ENCODE measurements at regions not wholly inside any gene's neighbourhood (a gene's known extent, or its start where the extent isn't known, plus 50 kb on each side); places are given as distances from the start of the nearest gene placed in this dataset.
"Not testable (repeated sequence)": the region's sequence is repeated elsewhere in the genome, so short reads cannot be mapped to it uniquely, and the experiment has no call there.

DNA sequence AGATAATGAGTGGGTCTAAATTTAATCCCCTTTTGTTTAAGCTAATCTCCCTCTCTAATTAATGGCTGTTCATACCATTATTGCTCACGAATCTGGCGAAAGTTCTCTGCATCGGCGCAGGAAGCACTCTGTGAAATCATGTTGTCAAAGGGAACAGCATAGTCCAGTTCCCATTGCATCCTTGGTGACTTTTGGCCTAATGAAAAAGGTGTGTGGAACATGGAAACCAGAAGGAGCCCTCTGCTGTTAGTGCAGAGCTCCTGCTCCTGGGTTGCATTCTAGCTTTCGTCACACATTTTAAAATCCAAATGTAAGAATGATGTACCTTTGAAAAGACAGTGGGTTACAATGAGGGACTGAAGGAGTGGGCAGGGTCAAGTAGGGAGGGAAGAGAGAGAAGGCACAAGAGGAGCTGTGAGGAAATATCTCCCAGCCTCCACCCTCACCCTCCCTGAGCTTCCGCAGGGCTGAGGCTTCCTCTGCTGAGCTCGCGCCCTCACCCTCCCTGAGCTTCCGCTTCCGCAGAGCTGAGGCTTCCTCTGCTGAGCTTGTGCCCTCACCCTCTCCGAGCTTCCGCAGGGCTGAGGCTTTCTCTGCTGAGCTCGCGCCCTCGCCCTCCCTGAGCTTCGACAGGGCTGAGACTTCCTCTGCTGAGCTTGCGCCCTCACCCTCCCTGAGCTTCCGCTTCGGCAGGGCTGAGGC lies 754.3 kb upstream of the TPTE start:
- CTCF ChIA-PET; H3K4me3 Mint-ChIP-seq; H3K36me3 Mint-ChIP-seq (ENCODE audit: low read depth); H3K27me3 Mint-ChIP-seq; DNase-seq; H3K9me3 Mint-ChIP-seq; POLR2A ChIA-PET; H3K27ac Mint-ChIP-seq; H3K4me1 Mint-ChIP-seq: not testable (repeated sequence)

DNA sequence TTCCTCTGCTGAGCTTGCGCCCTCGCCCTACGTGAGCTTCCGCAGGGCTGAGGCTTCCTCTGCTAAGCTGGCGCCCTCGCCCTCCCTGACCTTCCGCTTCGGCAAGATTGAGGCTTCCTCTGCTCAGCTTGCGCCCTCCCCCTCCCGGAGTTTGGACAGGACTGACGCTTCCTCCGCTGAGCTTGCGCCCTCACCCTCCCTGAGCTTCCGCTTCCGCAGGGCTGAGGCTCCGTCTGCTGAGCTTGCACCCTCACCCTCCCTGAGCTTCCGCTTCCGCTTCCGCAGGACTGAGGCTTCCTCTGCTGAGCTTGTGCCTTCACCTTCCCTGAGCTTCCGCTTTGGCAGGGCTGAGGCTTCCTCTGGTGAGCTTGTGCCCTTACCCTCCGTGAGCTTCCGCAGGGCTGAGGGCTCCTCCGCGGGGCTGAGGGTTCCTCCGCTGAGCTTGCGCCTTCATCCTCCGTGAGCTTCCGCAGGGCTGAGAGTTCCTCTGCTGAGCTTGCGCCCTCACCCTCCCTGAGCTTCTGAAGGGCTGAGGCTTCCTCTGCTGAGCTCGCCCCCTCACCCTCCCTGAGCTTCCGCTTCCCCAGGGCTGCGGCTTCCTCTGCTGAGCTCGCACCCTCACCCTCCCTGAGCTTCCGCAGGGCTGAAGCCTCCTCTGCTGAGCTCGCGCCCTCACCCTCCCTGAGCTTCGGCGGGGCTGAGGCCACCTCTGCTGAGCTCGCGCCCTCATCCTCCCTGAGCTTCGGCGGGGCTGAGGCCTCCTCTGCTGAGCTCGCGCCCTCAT lies 753.6 kb upstream of the TPTE start:
- DNase-seq = no peak
- Mint-ChIP-seq H3K9me3 (no peaks in the 10 kb centered on the region), H3K27me3 (no peaks in the 10 kb centered on the region), H3K4me1 (no peaks in the 10 kb centered on the region), H3K27ac (no peak overlapping the region), H3K4me3 (no peak overlapping the region), H3K36me3 (ENCODE audit: low read depth) (no peaks in the 10 kb centered on the region)
- CTCF ChIA-PET = no interaction called here
- POLR2A ChIA-PET = no interaction called here

DNA sequence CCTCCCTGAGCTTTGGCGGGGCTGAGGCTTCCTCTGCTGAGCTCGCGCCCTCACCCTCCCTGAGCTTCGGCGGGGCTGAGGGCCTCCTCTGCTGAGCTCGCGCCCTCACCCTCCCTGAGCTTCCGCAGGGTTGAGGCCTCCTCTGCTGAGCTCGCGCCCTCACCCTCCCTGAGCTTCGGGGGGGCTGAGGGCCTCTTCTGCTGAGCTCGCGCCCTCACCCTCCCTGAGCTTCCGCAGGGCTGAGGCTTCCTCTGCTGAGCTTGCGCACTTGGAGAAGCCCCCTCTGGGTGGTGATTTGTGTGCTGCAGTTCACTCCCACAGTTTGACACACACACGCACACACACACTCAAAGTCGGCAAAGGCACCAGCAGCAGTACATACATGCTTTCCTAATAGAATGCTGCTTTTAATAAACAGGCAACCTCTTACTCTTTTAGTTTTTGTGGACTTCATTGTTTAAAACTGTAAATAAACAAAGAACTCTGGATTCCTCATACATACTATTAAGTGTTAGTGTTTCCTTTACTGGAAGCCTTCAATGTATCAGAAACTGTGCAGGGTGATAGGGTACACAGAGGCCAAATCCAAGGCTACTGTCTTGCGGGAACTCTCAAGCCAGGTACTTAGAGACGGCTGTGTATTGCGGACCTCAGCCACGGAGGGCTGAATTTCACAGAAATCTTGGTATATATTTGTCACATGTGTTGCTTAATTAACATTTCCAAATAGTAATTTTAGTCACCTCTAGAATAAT lies 752.8 kb upstream of the TPTE start:
- CTCF ChIA-PET; H3K36me3 Mint-ChIP-seq (ENCODE audit: low read depth); DNase-seq; H3K27me3 Mint-ChIP-seq; H3K4me1 Mint-ChIP-seq; POLR2A ChIA-PET; H3K27ac Mint-ChIP-seq; H3K4me3 Mint-ChIP-seq; H3K9me3 Mint-ChIP-seq: not testable (repeated sequence)

DNA sequence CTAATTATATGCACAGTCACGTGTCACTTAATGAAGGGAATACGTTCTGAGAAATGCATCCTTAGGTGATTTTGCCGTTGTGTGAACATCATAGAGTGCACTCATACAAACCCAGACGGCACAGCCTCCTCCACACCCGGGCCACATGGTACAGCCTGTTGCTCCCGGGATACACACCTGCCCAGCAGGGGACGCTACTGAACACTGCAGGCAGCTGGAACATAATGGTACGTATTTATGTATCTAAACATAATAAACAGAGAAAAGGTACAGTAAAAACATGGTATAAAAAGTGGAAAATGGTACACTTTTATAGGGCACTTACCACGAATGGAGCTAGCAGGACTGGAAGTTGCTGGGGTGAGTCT lies 752.3 kb upstream of the TPTE start:
- POLR2A ChIA-PET; H3K27ac Mint-ChIP-seq; H3K4me1 Mint-ChIP-seq; H3K36me3 Mint-ChIP-seq (ENCODE audit: low read depth); CTCF ChIA-PET; DNase-seq; H3K9me3 Mint-ChIP-seq; H3K27me3 Mint-ChIP-seq; H3K4me3 Mint-ChIP-seq: not testable (repeated sequence)

DNA sequence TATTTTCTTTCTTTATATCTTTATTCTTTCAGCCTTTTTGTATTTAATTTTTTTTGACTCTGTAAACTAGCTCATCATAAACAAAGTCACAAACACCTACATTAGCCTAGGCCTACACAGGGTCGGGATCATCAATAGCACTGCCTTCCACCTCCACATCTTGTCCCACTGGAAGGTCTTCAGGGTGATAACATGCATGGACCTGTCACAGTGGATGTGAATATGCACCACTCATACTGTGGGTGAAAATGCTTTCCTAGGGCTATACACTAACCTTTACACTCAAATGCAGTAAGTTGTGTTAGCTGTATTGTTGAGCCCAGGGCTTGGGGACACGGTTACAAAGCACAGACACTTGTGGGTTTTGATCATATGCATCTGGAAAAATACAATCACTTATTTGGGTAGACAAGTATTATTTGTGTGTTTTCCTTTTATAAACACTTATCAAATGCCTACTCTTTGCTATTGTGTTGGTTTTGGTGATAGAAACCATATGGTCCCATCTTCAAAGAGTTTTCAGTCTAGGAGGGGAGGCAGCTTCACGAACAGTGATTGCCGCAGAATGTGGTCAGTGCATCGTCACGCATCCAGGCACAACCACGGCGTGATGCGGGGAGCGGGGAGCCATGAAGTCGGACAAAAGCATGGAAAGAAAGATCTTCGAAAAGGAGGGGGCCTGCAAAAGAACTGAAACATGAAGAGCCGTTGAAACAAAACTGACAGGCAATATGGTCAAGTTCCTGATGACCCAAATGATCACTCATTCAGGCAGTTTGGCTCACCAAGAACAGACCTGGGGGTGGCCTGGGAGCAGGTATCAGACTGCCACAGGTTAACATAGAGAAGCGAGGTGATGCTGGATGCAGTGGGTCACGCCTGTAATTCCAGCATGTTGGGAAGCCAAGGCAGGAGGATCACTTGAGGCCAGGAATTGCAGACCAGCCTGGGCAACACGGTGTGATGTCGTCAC lies 751.4 kb upstream of the TPTE start:
- POLR2A ChIA-PET; H3K4me1 Mint-ChIP-seq; H3K27me3 Mint-ChIP-seq; H3K27ac Mint-ChIP-seq; DNase-seq; H3K9me3 Mint-ChIP-seq; H3K36me3 Mint-ChIP-seq (ENCODE audit: low read depth); H3K4me3 Mint-ChIP-seq: not testable (repeated sequence)
- CTCF ChIA-PET = interaction anchor here (1.0 kb wide), 1 partner anchor 10 kb away, joined by 3 read pairs; no protein-coding TSS in a partner anchor

DNA sequence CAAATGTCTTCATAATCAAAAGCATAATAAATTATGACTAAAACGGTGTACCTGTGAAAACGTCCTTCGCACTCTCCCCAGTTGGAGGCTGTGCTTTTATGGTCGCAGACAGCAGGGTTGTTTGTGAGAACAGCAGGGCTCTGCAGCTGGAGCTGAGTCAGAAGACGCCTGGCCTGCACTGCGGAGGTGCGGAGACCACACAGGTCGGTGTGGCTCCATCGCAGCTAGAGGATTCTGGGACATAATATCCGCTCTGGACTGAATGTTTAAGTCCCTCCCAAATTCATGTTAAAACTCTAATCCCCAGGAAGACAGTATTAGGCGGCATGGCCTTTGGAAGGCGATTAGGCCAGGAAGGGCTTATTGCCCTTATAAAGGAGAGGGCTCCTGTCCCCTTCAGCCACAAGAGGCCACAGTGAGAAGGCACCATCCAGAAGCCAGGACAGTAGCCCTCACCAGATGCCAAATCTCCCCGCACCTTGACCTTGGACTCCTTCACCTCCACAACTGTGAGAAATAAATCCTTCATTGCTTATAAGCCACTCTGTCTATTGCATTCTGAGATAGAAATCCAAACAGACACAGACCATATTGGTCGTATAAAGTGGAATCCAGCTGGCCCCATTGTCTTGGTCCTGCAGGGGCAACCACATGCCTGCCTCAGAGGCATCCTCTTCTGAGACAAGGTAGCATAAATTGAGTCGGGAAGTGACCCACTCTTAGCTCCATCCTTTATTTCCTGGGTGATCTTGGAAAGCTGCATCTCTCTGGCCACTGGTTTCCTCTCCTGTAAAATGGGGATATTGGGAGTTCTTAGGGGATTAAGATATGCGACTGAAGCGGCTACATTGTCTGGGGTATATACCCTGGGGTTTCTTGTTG lies 749.7 kb upstream of the TPTE start:
- H3K4me3 Mint-ChIP-seq; POLR2A ChIA-PET; H3K36me3 Mint-ChIP-seq (ENCODE audit: low read depth); H3K4me1 Mint-ChIP-seq; H3K27me3 Mint-ChIP-seq; H3K27ac Mint-ChIP-seq; DNase-seq: not testable (repeated sequence)
- CTCF ChIA-PET = interaction anchor here (1.0 kb wide), 1 partner anchor 12 kb away, joined by 3 read pairs; no protein-coding TSS in a partner anchor
- peaks cover 22% of the 10 kb centered on the region for H3K9me3 Mint-ChIP-seq

DNA sequence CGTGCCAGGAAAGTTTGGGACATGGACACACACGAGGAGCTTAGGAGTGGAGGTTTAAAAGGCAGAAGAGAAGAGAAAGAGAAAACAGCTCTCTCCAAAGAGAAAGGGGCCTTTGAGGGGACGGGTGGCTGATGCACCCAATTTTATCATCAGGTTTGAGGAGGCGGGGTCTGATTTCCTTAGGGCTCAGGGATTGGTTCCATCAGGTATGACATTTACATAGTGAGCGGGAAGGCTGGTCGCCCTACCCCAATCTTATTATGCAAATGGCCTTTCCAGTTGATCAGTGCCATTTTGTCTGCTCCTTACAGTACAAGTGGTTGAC lies 749.1 kb upstream of the TPTE start:
- Mint-ChIP-seq H3K27me3 (no peaks in the 10 kb centered on the region), H3K36me3 (ENCODE audit: low read depth) (no peaks in the 10 kb centered on the region), H3K27ac (no peak overlapping the region), H3K4me3 (no peak overlapping the region), H3K4me1 (no peaks in the 10 kb centered on the region), H3K9me3 (peaks cover 25% of the 10 kb centered on the region)
- DNase-seq = no peak
- POLR2A ChIA-PET = no interaction called here
- CTCF ChIA-PET = no interaction called here

DNA sequence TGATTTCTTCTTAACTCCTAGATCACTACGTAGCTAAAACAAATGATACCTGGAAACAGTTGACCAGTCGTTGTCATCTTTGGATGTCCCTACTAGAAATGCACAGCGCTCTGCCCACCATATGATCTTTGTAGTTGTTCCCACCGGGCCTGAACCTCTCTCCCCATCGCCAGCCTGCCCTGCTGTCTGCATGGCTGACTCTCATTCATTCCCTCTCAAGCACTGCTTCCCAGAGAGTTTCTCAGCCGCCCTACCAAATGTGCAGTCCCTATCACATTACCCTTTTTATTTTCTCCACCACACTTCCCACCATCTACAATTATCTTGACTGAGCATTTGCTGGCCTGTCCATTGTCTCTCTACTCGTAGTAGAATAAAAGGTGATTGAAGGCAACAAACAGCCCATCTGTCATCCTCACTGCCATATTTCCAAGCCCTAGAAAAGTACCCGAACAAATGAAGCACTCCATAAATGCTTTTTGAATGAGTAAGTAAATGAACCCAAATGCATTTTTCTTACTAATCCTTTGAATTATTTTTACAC lies 748.4 kb upstream of the TPTE start:
- DNase-seq; H3K27ac Mint-ChIP-seq; H3K4me1 Mint-ChIP-seq; H3K36me3 Mint-ChIP-seq (ENCODE audit: low read depth); H3K27me3 Mint-ChIP-seq; CTCF ChIA-PET; POLR2A ChIA-PET; H3K4me3 Mint-ChIP-seq: not testable (repeated sequence)
- peaks cover 27% of the 10 kb centered on the region for H3K9me3 Mint-ChIP-seq

DNA sequence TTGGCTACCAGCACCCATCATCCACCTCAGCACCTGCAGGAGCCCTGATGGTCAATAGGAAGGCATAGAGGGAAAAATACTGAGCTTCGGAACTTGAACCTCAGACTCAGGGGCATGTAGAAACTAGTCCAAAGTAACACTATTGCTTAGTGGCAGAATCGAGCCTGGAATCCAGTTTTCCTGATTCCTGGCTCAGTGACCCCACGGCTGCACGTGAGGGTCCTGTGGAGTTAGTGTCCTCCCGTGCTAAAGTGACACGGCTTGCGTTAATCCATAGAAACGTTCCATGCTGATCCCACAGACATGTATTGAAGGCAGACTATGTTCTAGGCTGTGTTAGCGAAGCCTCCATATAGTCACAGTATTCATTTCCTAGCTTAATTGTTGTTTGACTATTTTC lies 747.0 kb upstream of the TPTE start:
- Mint-ChIP-seq H3K36me3 (ENCODE audit: low read depth) (no peaks in the 10 kb centered on the region), H3K4me1 (no peaks in the 10 kb centered on the region), H3K9me3 (peaks cover 34% of the 10 kb centered on the region), H3K27me3 (no peaks in the 10 kb centered on the region), H3K4me3 (no peak overlapping the region), H3K27ac (no peak overlapping the region)
- no peak for DNase-seq
- ChIA-PET CTCF (no interaction called here), POLR2A (no interaction called here)

DNA sequence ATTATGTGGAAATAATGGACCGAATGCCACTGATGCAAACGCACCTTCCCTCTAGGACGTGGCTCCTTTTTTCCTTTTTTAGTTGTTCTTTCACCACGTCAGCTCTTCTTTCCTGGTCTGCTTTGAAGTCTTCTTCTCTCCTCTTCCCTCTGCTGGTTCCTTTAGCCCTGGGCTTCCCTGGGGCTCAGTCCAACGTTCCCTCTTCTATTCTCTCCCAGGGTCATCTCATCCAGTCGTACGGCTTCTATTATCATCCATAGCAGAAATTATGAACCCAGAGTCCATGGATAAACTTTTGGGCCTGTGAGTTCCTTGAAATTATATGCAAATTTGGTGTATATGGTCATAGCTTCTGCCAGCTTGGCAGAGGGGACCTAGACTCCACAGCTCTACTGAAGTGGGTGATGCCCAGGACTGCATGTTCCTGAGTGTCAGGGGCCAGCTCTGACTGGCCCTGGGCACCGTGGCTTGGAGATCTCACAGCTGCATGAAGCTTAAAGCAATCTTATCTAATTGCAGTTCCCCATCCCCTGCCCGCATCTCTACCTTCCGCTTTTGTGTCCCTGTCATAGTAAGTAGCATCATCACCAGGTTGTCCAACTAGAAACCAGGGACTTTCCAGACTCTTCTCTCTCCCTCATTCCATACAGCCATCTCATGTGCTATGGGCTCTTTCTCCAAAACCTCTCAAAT lies 746.3 kb upstream of the TPTE start:
- H3K36me3 Mint-ChIP-seq (ENCODE audit: low read depth); H3K27ac Mint-ChIP-seq; CTCF ChIA-PET; H3K27me3 Mint-ChIP-seq; H3K4me3 Mint-ChIP-seq; DNase-seq; H3K4me1 Mint-ChIP-seq; POLR2A ChIA-PET: not testable (repeated sequence)
- H3K9me3 Mint-ChIP-seq = peaks cover 34% of the 10 kb centered on the region

DNA sequence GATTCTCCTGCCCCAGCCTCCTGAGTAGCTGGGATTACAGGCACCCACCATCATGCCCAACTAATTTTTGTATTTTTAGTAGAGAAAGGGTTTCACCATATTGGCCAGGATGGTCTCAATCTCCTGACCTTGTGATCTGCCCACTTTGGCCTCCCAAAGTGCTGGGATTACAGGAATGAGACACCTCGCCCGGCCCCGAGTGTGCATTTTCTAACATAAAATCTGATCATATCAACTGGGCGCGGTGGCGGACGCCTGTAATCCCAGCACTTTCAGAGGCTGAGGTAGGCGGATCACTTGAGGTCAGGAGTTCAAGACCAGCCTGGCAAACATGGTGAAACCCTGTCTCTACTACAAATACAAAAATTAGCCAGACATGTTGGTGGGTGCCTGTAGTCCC lies 745.5 kb upstream of the TPTE start:
- H3K9me3 Mint-ChIP-seq = peaks cover 38% of the 10 kb centered on the region
- H3K4me3 Mint-ChIP-seq; H3K4me1 Mint-ChIP-seq; H3K27ac Mint-ChIP-seq; CTCF ChIA-PET; DNase-seq; H3K27me3 Mint-ChIP-seq; H3K36me3 Mint-ChIP-seq (ENCODE audit: low read depth); POLR2A ChIA-PET: not testable (repeated sequence)
